HG02610 (cell line): ENCODE measurements at regions not wholly inside any gene's neighbourhood (a gene's known extent, or its start where the extent isn't known, plus 50 kb on each side); places are given as distances from the start of the nearest gene placed in this dataset.
"Not testable (repeated sequence)": the region's sequence is repeated elsewhere in the genome, so short reads cannot be mapped to it uniquely, and the experiment has no call there.

Source experiments
- ATAC-seq: cut with Tn5 transposase; IDR thresholded peaks from one replicate; pipeline ENCODE4 v1.9.1; 2021; ENCODE audit warnings: mild to moderate bottlenecking, moderate library complexity; ENCODE audit not compliant: unreplicated experiment

DNA sequence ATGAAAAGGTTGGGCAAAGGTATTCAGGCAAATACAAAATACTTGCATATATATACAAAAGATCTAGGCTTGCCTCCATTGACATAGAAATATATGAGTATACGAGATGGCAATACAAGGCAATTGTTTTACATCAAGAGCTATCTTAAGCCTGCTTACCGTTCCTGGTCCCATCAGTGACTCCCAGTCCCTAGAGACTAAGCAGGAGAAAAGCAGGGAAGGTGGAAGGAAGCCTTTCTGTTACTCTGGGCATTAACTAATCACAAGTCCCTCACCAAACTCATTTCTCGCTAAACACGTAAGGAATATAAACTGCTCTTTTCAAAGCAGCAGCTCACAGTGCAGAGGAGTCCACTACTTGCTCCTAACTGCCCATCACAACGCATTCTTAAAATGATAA, 125.2 kb downstream of the ZNF608 start:
- ATAC-seq, result no peak

- ATAC-seq, result no peak
Measured at GRCh38 chr5:124620743-124621142, 125.7 kb downstream of the ZNF608 start.

DNA sequence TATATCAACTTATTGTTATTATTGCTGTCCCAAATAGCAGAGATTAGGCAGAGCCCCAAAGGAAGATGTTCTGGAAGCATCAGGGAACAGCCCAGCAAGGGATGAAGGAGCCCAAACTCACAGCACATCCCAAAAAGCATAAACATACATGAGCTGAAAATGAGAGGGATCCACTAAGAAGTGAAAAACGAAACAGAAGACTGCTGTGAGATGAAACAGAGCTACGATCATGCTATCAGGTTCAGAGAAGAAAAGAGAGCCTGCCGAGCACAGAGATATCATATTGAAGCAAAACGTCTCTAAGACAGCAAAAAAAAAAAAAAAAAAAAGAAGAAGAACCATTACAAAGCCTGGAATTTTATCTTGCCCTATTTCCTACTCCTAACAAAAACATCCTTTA, 127.3 kb downstream of the ZNF608 start:
- ATAC-seq, result no peak

- ATAC-seq, result no peak
Measured at GRCh38 chr5:124617787-124618186, 128.7 kb downstream of the ZNF608 start.

- no peak for ATAC-seq
Measured at GRCh38 chr5:124614836-124615385, 131.5 kb downstream of the ZNF608 start.

- ATAC-seq, result no peak
Measured at GRCh38 chr5:124614105-124614504, 132.3 kb downstream of the ZNF608 start.

- no peak for ATAC-seq
Measured at GRCh38 chr5:124613273-124613953, 133.0 kb downstream of the ZNF608 start.

DNA sequence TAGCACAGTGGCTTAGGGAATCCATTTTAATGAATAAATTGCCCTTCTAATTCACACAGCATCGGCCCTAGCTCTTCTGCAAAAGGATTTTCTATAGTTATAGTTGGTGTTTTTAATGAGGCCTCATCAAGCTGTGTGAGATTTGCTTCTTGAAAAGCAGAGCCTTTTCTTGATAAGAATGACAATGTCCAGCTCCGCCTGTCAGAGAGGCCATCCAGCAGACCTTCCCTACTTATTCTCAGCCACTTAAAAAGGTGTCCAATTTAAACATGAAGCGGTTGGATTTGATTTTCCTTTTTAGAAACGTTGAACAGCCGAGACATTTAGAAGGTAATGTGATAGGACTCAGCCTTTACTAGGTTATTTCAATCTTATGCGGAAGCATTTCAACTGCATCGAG, 134.4 kb downstream of the ZNF608 start:
- no peak for ATAC-seq

GRCh38 chr5:124611262-124611661, 135.2 kb downstream of the ZNF608 start:
- ATAC-seq, result not testable (repeated sequence)

DNA sequence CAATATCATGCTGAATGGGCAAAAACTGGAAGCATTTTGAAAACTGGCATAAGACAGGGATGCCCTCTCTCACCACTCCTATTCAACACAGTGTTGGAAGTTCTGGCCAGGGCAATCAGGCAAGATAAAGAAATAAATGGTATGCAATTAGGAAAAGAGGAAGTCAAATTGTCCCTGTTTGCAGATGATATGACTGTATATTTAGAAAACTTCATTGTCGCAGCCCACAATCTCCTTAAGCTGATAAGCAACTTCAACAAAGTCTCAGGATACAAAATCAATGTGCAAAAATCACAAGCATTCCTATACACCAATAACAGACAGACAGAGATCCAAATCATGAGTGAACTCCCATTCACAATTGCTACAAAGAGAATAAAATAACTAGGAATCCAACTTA, 136.8 kb downstream of the ZNF608 start:
- not testable (repeated sequence) for ATAC-seq

GRCh38 chr5:124606543-124606942, 139.9 kb downstream of the ZNF608 start:
- no peak for ATAC-seq

DNA sequence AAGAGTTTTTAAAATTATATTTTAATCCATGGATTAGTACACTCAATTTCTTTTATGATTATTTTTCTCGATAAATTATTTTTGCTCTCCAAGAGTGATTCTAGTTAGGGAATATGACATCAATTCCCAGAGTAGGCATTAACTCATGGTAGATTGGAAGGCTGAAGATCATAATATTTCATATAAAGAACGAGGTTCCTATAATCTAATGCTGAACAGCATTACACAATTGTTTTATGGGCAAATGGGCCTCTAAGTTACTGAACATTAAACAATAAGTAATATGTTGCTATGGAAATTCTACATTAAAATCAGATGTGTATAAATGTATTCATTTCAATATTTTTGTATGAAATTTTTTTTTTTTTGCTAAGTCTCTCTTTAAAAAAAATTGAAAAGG, 140.3 kb downstream of the ZNF608 start:
- ATAC-seq, result no peak

- no peak for ATAC-seq
Measured at GRCh38 chr5:124605541-124605940, 140.9 kb downstream of the ZNF608 start.

DNA sequence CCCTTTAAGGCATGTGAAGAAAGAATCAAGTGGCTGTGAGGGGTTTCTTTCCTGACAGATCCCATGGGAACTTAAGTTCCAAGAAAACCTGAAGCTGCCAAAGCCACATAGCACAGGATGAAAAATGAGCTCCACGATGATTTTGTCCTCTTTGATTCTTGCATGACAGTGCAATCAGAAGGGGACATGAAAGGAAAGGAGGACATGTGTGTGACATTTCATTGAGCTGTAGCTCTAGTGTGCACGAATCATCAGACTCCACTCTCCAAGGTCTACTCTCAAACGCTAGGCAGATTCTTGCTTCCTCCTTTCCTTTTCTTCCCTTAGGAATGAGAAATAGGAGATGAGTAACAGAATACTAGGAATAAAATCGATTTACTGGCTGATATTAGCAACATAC, 142.0 kb downstream of the ZNF608 start:
- no peak for ATAC-seq

GRCh38 chr5:124602925-124603650, 143.4 kb downstream of the ZNF608 start:
- ATAC-seq, result no peak

DNA sequence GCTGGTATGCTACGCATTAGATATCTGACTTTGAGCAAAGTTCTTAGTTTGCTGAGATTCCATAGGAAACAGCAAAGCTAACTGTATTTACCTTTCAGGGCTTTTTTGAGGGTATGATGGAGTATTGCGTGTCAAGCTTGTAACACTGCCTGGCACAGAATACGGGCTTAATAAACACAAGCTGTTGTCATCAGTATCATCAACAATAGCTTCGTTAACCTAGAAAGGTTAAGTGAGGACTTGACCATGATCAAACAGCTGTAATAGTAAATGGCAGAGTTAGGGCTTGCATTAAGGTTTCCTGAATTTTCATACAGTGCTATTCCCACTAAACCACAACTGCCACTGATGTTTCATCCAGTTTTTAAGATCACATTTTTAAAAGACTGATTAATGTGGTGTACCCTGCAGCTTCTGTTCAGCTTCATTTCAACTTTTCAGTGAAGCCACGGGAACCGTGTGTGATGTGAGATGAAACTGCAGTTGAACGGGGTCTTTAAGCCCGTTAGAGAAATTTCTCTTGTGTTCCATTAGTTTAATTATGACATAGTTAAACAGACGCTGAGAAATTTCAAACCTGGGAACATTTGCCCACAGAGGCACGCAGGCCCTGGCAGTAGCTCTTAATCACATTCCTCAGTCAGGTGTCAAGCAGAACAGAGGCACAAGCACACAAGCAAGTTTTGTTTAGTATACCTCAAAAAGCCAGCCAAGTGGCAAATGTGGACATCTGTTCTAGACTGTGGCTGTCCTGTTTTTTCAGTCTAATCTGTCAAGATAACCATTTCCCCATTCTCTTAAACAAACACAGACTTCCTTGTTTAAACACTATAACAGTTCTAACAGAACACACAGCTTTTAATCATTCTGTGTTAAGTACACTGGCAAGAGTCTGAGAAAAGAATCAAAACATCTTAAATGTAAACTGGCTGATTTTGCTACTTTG, 147.1 kb downstream of the ZNF608 start:
- ATAC-seq, result peak; percentile 58

DNA sequence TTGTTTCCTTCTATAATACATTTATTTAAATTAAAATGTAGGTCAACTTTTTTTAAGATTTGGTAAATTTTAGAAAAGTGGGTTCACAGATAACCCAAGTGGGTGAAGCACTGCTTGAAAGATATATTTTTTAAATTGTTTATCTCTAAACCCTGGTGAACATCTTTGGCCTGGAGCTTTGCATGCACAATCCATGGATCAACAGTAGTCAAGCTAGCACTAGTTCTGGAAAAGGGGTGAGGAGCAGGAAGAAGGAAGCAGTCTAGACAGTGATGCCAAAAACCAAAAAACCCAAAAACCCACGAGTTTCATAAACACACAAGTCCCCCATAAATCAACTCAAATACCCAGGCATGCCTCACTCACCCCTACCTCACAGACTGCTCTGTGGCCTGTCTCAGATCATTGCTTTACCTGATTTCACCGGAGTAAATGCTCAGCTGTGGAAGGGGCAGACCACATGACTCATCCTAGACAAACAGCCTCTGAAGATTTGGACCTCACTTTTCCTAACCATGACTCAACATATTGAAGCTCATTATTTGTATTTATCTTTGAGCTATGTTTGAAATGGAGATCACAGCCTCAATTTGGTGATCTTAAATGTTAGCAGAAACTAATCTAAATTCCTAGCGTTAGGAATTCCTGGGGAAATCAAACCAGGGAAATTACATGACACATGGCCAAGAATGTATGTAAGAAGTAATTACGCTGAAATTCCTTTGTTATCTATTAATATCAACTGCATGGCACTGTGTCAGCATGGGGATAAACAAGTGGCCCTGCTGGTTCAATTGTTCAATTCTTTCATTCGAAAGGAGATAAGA, 149.6 kb downstream of the ZNF608 start:
- peak; percentile 62 for ATAC-seq

DNA sequence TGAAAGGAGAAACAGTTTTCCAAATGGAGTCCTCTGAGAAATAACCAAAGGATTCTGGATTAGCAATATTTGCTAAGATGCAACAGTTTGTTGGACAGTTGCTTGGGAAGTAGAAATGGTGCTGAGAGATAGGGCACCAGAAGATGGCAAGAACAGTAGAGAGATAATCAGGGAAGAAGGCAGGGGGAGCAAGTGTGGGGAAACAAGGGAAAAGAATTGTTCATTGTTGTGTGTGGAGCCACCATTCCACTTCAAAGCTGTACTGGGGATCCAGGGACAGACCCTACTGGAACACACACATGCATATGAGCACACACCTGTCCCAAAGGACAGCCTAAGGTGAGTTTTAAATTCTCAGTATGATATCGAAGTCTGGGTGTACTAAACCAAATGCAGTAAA, 152.5 kb downstream of the ZNF608 start:
- ATAC-seq, result no peak

GRCh38 chr5:124592891-124593290, 153.5 kb downstream of the ZNF608 start:
- no peak for ATAC-seq

GRCh38 chr5:124591583-124591982, 154.9 kb downstream of the ZNF608 start:
- no peak for ATAC-seq
